Stimulated activated naive CD8-positive, alpha-beta T cell treated with anti-CD3 and anti-CD28 coated beads, Interleukin-15, Interleukin-2, amounts not matched to agents 100 ng/mL and 50 ng/mL, for 24 hours (primary cell): ENCODE measurements at regions not wholly inside any gene's neighbourhood (a gene's known extent, or its start where the extent isn't known, plus 50 kb on each side); places are given as distances from the start of the nearest gene placed in this dataset.

Source experiments
- H3K27ac Mint-ChIP-seq: one replicate; pipeline ENCODE4 v1.8.0; 2021; ENCODE audit warnings: mild to moderate bottlenecking, mixed read lengths
- H3K27me3 Mint-ChIP-seq: one replicate; pipeline ENCODE4 v1.8.0; 2021; ENCODE audit warnings: mixed read lengths
- H3K36me3 Mint-ChIP-seq: one replicate; pipeline ENCODE4 v1.8.0; 2021; ENCODE audit warnings: low read depth, mixed read lengths
- H3K4me1 Mint-ChIP-seq: one replicate; pipeline ENCODE4 v1.8.0; 2021; ENCODE audit warnings: low read depth, mixed read lengths
- H3K4me3 Mint-ChIP-seq: one replicate; pipeline ENCODE4 v1.8.0; 2021; ENCODE audit warnings: mild to moderate bottlenecking, mixed read lengths
- H3K9me3 Mint-ChIP-seq: one replicate; pipeline ENCODE4 v1.8.0; 2021; ENCODE audit warnings: mixed read lengths

GRCh38 chr5:72018143-72018803 lies 89.0 kb upstream of the MAP1B start:
- Mint-ChIP-seq H3K4me1 (no peaks in the 10 kb centered on the region), H3K4me3 (no peak overlapping the region), H3K27ac (no peak overlapping the region), H3K27me3 (peaks cover 14% of the 10 kb centered on the region), H3K9me3 (no peaks in the 10 kb centered on the region), H3K36me3 (no peaks in the 10 kb centered on the region)

- Mint-ChIP-seq H3K9me3 (no peaks in the 10 kb centered on the region), H3K36me3 (no peaks in the 10 kb centered on the region), H3K27me3 (peaks cover 14% of the 10 kb centered on the region), H3K4me3 (no peak overlapping the region), H3K4me1 (no peaks in the 10 kb centered on the region), H3K27ac (no peak overlapping the region)
These were observed 86.9 kb upstream of the MAP1B start for GRCh38 chr5:72020161-72020983.

- Mint-ChIP-seq H3K4me3 (no peak overlapping the region), H3K27me3 (peaks cover 14% of the 10 kb centered on the region), H3K4me1 (no peaks in the 10 kb centered on the region), H3K9me3 (no peaks in the 10 kb centered on the region), H3K36me3 (no peaks in the 10 kb centered on the region), H3K27ac (no peak overlapping the region)
These were observed 85.5 kb upstream of the MAP1B start for GRCh38 chr5:72021651-72022357.

- no peaks in the 10 kb centered on the region for H3K36me3 Mint-ChIP-seq
- peaks cover 32% of the 10 kb centered on the region for H3K27me3 Mint-ChIP-seq
- peaks cover 8% of the 10 kb centered on the region for H3K9me3 Mint-ChIP-seq
- H3K4me1 Mint-ChIP-seq, result no peaks in the 10 kb centered on the region
- H3K4me3 Mint-ChIP-seq, result no peak overlapping the region
- H3K27ac Mint-ChIP-seq, result no peak overlapping the region
These were observed 78.9 kb upstream of the MAP1B start for GRCh38 chr5:72028382-72028781.

- Mint-ChIP-seq H3K9me3 (peaks cover 8% of the 10 kb centered on the region), H3K27me3 (peaks cover 32% of the 10 kb centered on the region), H3K4me3 (no peak overlapping the region), H3K4me1 (no peaks in the 10 kb centered on the region), H3K36me3 (no peaks in the 10 kb centered on the region), H3K27ac (no peak overlapping the region)
These were observed 77.0 kb upstream of the MAP1B start for GRCh38 chr5:72030237-72030636.

- H3K9me3 Mint-ChIP-seq, result peaks cover 8% of the 10 kb centered on the region
- H3K4me3 Mint-ChIP-seq, result no peak overlapping the region
- H3K27me3 Mint-ChIP-seq, result peaks cover 40% of the 10 kb centered on the region
- no peaks in the 10 kb centered on the region for H3K4me1 Mint-ChIP-seq
- no peak overlapping the region for H3K27ac Mint-ChIP-seq
- no peaks in the 10 kb centered on the region for H3K36me3 Mint-ChIP-seq
These were observed 74.5 kb upstream of the MAP1B start for GRCh38 chr5:72032788-72033187.

- Mint-ChIP-seq H3K4me1 (no peaks in the 10 kb centered on the region), H3K36me3 (no peaks in the 10 kb centered on the region), H3K4me3 (no peak overlapping the region), H3K27me3 (peaks cover 44% of the 10 kb centered on the region), H3K27ac (no peak overlapping the region), H3K9me3 (no peaks in the 10 kb centered on the region)
These were observed 72.5 kb upstream of the MAP1B start for GRCh38 chr5:72034770-72035169.

GRCh38 chr5:72035831-72036230 lies 71.4 kb upstream of the MAP1B start:
- H3K27ac Mint-ChIP-seq, result no peak overlapping the region
- H3K4me1 Mint-ChIP-seq, result no peaks in the 10 kb centered on the region
- no peaks in the 10 kb centered on the region for H3K9me3 Mint-ChIP-seq
- H3K27me3 Mint-ChIP-seq, result peaks cover 53% of the 10 kb centered on the region
- H3K36me3 Mint-ChIP-seq, result no peaks in the 10 kb centered on the region
- no peak overlapping the region for H3K4me3 Mint-ChIP-seq

GRCh38 chr5:72036951-72037350 lies 70.3 kb upstream of the MAP1B start:
- Mint-ChIP-seq H3K36me3 (no peaks in the 10 kb centered on the region), H3K4me1 (no peaks in the 10 kb centered on the region), H3K9me3 (no peaks in the 10 kb centered on the region), H3K27ac (no peak overlapping the region), H3K4me3 (no peak overlapping the region), H3K27me3 (peaks cover 50% of the 10 kb centered on the region)

GRCh38 chr5:72040513-72040912 lies 66.8 kb upstream of the MAP1B start:
- Mint-ChIP-seq H3K27me3 (peaks cover 55% of the 10 kb centered on the region), H3K36me3 (no peaks in the 10 kb centered on the region), H3K4me3 (no peak overlapping the region), H3K9me3 (no peaks in the 10 kb centered on the region), H3K27ac (no peak overlapping the region), H3K4me1 (no peaks in the 10 kb centered on the region)

- H3K27ac Mint-ChIP-seq, result no peak overlapping the region
- H3K36me3 Mint-ChIP-seq, result no peaks in the 10 kb centered on the region
- H3K4me3 Mint-ChIP-seq, result no peak overlapping the region
- no peaks in the 10 kb centered on the region for H3K4me1 Mint-ChIP-seq
- no peaks in the 10 kb centered on the region for H3K9me3 Mint-ChIP-seq
- H3K27me3 Mint-ChIP-seq, result peaks cover 52% of the 10 kb centered on the region
These were observed 65.6 kb upstream of the MAP1B start for GRCh38 chr5:72041654-72042053.

GRCh38 chr5:72042097-72042496 lies 65.2 kb upstream of the MAP1B start:
- no peaks in the 10 kb centered on the region for H3K9me3 Mint-ChIP-seq
- H3K4me1 Mint-ChIP-seq, result no peaks in the 10 kb centered on the region
- no peaks in the 10 kb centered on the region for H3K36me3 Mint-ChIP-seq
- H3K27me3 Mint-ChIP-seq, result peaks cover 49% of the 10 kb centered on the region
- H3K4me3 Mint-ChIP-seq, result no peak overlapping the region
- H3K27ac Mint-ChIP-seq, result no peak overlapping the region

GRCh38 chr5:72045692-72046091 lies 61.6 kb upstream of the MAP1B start:
- no peak overlapping the region for H3K4me3 Mint-ChIP-seq
- H3K27ac Mint-ChIP-seq, result no peak overlapping the region
- peaks cover 6% of the 10 kb centered on the region for H3K9me3 Mint-ChIP-seq
- H3K4me1 Mint-ChIP-seq, result no peaks in the 10 kb centered on the region
- H3K36me3 Mint-ChIP-seq, result no peaks in the 10 kb centered on the region
- H3K27me3 Mint-ChIP-seq, result peaks cover 27% of the 10 kb centered on the region

- H3K4me3 Mint-ChIP-seq, result no peak overlapping the region
- H3K36me3 Mint-ChIP-seq, result no peaks in the 10 kb centered on the region
- H3K9me3 Mint-ChIP-seq, result peaks cover 6% of the 10 kb centered on the region
- H3K27ac Mint-ChIP-seq, result no peak overlapping the region
- H3K27me3 Mint-ChIP-seq, result peaks cover 27% of the 10 kb centered on the region
- no peaks in the 10 kb centered on the region for H3K4me1 Mint-ChIP-seq
These were observed 61.2 kb upstream of the MAP1B start for GRCh38 chr5:72046106-72046505.

GRCh38 chr5:72055636-72056035 lies 51.6 kb upstream of the MAP1B start:
- Mint-ChIP-seq H3K4me3 (no peak overlapping the region), H3K27ac (no peak overlapping the region), H3K27me3 (peaks cover 14% of the 10 kb centered on the region), H3K9me3 (peaks cover 4% of the 10 kb centered on the region), H3K4me1 (no peaks in the 10 kb centered on the region), H3K36me3 (no peaks in the 10 kb centered on the region)
